Effector memory CD8-positive, alpha-beta T cell (primary cell): ENCODE measurements at regions not wholly inside any gene's neighbourhood (a gene's known extent, or its start where the extent isn't known, plus 50 kb on each side); places are given as distances from the start of the nearest gene placed in this dataset.
"Not testable (repeated sequence)": the region's sequence is repeated elsewhere in the genome, so short reads cannot be mapped to it uniquely, and the experiment has no call there.

ENCODE experiments used
- ATAC-seq: fragments of 150-1000 bp; cut with Tn5 transposase; replicated peaks from 2 replicates; pipeline ENCODE4 v1.10.0; 2021; ENCODE audit warnings: mild to moderate bottlenecking, moderate library complexity
- DNase-seq, 3 experiments: peaks; one replicate each; pipeline ENCODE4 v3.0.0; 2021
- H3K27ac Mint-ChIP-seq, 2 donors: one replicate each; pipeline ENCODE4 v1.8.0; 2022; ENCODE audit warnings: mild to moderate bottlenecking in 2 of 2, mixed read lengths in 2 of 2, moderate library complexity in 2 of 2
- H3K27me3 Mint-ChIP-seq, 2 donors: one replicate each; pipeline ENCODE4 v1.8.0; 2022; ENCODE audit warnings: mixed read lengths in 2 of 2
- H3K36me3 Mint-ChIP-seq: one replicate; pipeline ENCODE4 v1.8.0; 2022; ENCODE audit warnings: mild to moderate bottlenecking, moderate library complexity, mixed read lengths; ENCODE audit not compliant: insufficient read depth
- H3K4me1 Mint-ChIP-seq, 2 donors: one replicate each; pipeline ENCODE4 v1.8.0; 2022; ENCODE audit warnings: low read depth in 2 of 2, mixed read lengths in 2 of 2
- H3K4me3 Mint-ChIP-seq, 2 donors: one replicate each; pipeline ENCODE4 v1.8.0; 2022; ENCODE audit warnings: mild to moderate bottlenecking in 2 of 2, mixed read lengths in 2 of 2, moderate library complexity in 2 of 2
- H3K9me3 Mint-ChIP-seq, 2 donors: one replicate each; pipeline ENCODE4 v1.8.0; 2022; ENCODE audit warnings: mixed read lengths in 2 of 2

DNA sequence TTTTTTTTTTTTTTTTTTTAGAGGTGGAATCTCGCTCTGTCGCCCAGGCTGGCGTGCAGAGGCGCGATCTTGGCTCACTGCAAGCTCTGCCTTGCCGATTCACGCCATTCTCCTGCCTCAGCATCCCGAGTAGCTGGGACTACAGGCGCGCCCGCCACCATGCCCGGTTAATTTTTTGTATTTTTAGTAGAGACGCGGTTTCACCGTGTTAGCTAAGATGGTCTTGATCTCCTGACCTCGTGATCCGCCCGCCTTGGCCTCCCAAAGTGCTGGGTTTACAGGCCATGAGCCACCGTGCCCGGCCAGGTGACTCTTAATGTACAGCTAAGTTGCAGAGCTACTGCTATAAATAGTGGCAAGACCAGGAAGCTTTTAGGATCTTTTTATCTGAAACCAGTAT is 434.9 kb upstream of the MEF2C start:
- not testable (repeated sequence) for H3K9me3 Mint-ChIP-seq, H3K27me3 Mint-ChIP-seq, ATAC-seq, H3K36me3 Mint-ChIP-seq, H3K4me1 Mint-ChIP-seq, DNase-seq, H3K27ac Mint-ChIP-seq, H3K4me3 Mint-ChIP-seq

DNA sequence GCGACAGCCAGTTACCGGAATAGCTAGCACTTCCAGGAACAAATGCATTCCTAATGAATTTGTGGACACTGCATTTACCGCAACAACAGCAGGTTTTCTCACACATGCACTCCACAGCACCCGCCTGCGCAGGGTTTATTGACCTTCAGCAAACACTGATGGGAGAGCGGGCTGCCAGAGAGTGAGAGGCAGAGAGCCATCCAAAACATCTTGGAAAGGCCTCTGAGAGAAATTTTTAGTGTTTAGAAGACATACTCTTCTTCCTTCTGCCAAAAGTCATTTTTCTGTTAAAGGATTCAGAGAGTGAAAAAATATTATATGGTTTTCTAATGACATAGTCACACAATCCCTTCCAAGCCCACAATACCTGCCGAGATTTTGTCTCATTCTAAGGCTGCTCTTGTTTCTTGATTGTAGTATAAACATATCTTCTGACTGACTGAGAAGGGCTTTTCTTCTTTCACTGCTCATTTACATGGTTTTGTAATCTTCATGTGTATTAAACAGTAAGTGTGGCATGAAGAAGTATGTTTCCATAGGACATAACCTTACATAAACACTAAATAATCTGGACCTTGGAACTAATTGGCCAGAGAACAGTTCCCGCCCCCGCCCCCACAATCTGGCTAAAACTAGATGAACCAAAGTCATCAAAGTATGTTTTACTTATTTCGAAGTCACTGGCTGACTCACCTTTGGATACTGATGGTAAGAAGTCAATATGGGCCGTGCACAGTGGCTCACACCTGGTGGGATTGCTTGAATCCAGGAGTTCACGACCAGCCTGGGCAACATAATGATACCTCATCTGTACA is 432.5 kb upstream of the MEF2C start:
- Mint-ChIP-seq H3K4me3 (no peak overlapping the region), H3K36me3 (no peaks in the 10 kb centered on the region), H3K4me1 (no peaks in the 10 kb centered on the region), H3K27me3 (no peaks in the 10 kb centered on the region), H3K27ac (no peak overlapping the region), H3K9me3 (no peaks in the 10 kb centered on the region)
- DNase-seq: no peak
- ATAC-seq: no peak

DNA sequence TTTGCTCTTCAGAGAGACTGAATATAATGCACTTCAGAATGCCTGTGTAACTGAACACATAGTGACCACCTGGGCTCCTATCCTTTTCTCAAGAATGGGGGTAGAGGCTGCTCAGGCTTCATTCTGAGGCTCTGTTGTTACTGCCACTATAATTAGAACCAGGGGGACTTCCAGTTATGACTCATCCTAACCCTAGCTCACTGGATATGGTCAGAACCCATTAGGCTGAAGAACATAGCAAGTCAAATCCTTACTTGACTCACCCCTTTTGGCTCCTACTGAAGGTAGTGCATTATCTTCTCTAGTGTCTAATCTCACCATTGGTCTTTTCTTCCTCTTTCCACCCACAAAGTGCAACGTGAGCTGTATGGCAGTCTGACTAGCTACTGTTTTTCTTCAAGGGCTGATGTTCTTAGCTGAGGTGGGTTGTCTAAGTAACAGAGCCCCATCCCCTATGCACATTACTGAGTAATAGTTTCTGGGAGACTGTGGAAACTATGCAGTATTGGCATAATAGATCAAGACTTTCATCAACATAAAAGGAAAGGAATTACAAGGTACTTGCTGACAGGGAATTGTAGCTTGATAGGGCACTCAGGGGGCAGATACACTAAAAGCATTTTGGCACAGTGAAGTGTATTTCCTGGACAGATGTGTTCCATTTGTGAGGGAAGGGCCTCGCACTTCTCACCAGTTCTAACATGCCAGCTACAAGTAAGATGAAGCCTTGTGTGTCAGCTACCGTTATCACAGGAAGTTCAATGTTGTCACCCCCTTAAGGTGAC is 431.0 kb upstream of the MEF2C start:
- peaks cover 4 to 7% of the 10 kb centered on the region in 2 donors for H3K9me3 Mint-ChIP-seq
- no peaks in the 10 kb centered on the region for H3K27me3 Mint-ChIP-seq
- H3K4me3 Mint-ChIP-seq: no peak overlapping the region
- no peak overlapping the region for H3K27ac Mint-ChIP-seq
- no peaks in the 10 kb centered on the region for H3K4me1 Mint-ChIP-seq
- DNase-seq (no peak), ATAC-seq (peak; percentile 40)
- H3K36me3 Mint-ChIP-seq: no peaks in the 10 kb centered on the region

DNA sequence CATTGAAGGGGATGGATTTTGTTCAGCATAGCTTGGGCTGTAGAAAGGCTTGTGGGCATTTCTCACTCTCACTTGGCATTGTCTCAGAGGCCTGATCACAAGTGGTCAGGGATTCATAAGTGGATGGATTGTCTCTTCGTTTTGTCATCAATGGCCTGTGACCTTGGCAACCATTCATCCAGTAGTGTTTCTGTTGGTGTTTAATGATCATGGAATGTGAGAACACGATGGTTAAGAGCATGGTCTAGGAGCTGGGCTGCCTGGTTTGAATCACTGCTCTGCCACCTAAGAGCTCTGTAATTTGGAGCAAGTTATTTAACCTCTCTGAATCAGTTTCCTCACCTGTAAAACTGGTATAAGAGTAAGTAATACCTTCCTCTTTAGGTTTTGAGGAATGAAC is 430.1 kb upstream of the MEF2C start:
- ATAC-seq (no peak), DNase-seq (no peak)
- Mint-ChIP-seq H3K4me3 (no peak overlapping the region), H3K4me1 (no peaks in the 10 kb centered on the region), H3K27ac (no peak overlapping the region), H3K36me3 (no peaks in the 10 kb centered on the region), H3K9me3 (peaks cover 4 to 7% of the 10 kb centered on the region in 2 donors), H3K27me3 (no peaks in the 10 kb centered on the region)

DNA sequence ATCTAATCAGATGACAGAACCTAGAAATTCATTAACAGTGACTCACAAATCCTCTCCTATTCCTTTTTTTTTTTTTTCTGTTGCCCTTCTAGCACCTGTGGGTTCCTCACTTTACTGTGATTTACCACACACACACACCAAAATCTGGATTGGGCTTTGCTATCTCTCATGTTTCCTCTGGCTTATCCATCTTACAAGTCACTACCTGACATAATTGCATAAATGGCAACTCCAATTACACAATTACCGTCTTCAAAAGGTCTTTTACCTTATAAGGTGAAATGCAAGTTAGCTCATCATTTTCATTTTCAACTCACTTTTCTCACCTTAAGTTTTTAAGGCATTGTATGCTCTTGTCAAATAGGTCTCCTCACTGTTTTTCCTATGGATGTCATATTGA is 426.3 kb upstream of the MEF2C start:
- Mint-ChIP-seq H3K27me3 (no peaks in the 10 kb centered on the region), H3K4me1 (no peaks in the 10 kb centered on the region), H3K9me3 (peaks cover 5 to 7% of the 10 kb centered on the region in 2 donors), H3K36me3 (no peaks in the 10 kb centered on the region), H3K4me3 (no peak overlapping the region), H3K27ac (no peak overlapping the region)
- no peak for ATAC-seq
- no peak for DNase-seq

DNA sequence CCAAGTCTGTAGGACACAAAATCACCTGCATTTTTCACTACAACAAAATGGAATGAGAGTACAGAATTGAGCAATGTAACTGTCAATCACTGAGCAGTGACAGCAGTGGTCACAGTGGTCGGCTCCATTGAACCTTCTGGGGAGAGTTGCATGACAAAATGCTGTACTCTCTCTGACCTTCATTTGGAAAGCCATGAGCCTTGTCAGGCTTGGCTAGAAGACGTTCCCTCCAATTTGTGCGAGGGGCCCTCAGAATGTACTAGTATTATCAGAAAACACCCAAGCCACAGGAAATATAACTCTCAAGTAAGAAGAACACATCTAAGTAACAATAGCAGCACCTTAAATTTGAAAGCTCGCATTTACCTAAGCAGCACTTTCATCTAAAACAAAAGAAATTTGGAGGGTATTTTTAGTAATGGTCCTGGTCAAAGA is 425.6 kb upstream of the MEF2C start:
- H3K4me3 Mint-ChIP-seq: no peak overlapping the region
- no peaks in the 10 kb centered on the region for H3K36me3 Mint-ChIP-seq
- H3K27me3 Mint-ChIP-seq: no peaks in the 10 kb centered on the region
- no peak for DNase-seq
- no peak for ATAC-seq
- H3K27ac Mint-ChIP-seq: no peak overlapping the region
- no peaks in the 10 kb centered on the region for H3K4me1 Mint-ChIP-seq
- H3K9me3 Mint-ChIP-seq: peaks cover 5 to 7% of the 10 kb centered on the region in 2 donors

DNA sequence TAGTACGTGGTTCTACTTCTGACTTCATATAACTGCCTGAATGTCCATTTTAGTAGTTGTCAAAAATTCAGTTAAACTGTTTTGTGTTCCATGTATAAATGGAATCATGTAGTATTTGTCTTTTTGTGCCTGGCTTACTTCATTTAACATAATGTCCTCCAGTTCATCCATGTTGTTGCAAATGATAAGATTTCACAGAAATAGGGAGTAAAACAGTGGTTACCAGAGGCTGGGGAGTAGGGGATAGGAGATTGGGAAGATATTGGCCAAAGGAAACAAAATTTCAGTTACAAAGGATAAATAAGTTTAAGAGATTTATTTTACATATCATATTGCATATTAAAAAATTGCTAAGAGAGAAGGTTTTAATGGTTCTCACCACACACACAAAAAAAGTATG is 425.0 kb upstream of the MEF2C start:
- no peak for DNase-seq
- H3K4me1 Mint-ChIP-seq: no peaks in the 10 kb centered on the region
- no peaks in the 10 kb centered on the region for H3K27me3 Mint-ChIP-seq
- H3K36me3 Mint-ChIP-seq: no peaks in the 10 kb centered on the region
- H3K4me3 Mint-ChIP-seq: no peak overlapping the region
- H3K9me3 Mint-ChIP-seq: peaks cover 5 to 7% of the 10 kb centered on the region in 2 donors
- H3K27ac Mint-ChIP-seq: no peak overlapping the region
- ATAC-seq: no peak

DNA sequence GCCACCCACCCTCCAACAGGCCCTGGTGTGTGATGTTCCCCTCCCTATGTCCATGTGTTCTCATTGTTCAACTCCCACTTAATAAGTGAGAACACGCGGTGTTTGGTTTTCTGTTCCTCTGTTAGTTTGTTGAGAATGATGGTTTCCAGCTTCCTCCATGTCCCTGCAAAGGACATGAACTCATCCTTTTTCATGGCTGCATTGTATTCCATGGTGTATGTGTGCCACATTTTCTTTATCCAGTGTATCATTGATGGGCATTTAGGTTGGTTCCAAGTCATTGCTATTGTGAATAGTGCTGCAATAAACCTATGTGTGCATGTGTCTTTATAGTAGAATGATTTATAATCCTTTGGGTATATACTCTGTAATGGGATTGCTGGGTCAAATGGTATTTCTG is 424.2 kb upstream of the MEF2C start:
- not testable (repeated sequence) for H3K4me3 Mint-ChIP-seq, H3K27ac Mint-ChIP-seq, H3K27me3 Mint-ChIP-seq, H3K36me3 Mint-ChIP-seq, ATAC-seq, H3K4me1 Mint-ChIP-seq, DNase-seq, H3K9me3 Mint-ChIP-seq

DNA sequence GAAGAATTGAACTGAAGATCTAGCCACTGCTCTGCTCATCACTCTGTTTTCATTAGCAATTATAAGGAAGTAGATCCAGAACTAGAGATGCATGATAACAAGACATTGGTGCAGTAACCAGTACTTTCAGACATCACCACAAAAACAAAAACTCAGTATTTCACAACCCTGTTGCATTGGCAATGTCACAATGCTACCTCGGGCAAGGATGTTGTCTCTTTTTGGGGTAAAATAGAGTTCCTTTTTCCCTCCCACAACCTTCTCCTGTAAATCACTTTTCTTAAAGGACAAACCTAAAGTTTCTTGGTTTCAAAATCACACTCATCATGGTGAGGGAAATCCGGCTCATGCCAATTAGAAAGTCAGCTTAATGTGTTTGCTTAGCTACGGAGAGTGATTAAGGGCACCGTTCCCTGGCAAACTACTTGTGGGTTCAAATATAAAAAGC is 420.1 kb upstream of the MEF2C start:
- no peaks in the 10 kb centered on the region for H3K36me3 Mint-ChIP-seq
- no peak overlapping the region for H3K27ac Mint-ChIP-seq
- H3K27me3 Mint-ChIP-seq: no peaks in the 10 kb centered on the region
- ATAC-seq: no peak
- no peak for DNase-seq
- no peaks in the 10 kb centered on the region for H3K4me1 Mint-ChIP-seq
- H3K9me3 Mint-ChIP-seq: peaks cover 0 to 4% of the 10 kb centered on the region in 2 donors
- H3K4me3 Mint-ChIP-seq: no peak overlapping the region

DNA sequence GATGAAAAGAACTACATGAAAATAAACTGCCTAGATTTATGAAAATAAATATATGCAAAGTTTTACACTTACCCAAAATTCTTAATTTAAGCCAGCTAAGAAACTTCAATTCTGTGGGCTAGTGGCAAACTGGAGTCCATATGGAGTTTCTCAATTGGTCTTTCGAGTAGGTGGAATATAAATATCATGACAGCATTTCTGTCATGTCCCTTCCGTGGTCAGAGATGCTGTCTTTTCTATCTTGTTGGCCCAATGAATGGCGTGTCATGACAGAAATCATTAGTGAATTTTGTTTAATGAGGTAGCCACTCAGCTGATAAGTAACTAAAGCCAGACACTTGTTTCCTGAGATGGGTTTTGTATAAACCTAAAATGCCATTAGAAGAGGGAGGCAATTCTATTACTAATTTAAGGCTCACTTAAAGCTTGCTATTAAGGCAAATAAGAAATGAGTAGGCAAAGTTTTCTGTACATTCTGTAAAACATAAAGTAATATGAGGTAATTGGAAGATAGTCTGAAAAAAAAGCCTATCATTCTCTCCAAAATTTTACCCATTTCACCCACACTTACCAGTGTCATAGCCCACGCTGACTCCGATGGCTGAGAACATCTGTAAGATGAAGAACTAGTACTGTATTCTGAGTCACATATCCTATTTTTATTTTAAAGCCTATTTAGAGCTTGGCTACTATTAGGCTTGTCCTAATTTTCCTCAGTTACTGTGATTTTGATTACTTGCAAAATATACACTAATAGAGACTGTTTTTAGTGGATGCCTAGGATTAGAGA is 419.3 kb upstream of the MEF2C start:
- Mint-ChIP-seq H3K36me3 (no peaks in the 10 kb centered on the region), H3K27me3 (no peaks in the 10 kb centered on the region), H3K27ac (no peak overlapping the region), H3K4me3 (no peak overlapping the region), H3K4me1 (no peaks in the 10 kb centered on the region), H3K9me3 (peaks cover 0 to 3% of the 10 kb centered on the region in 2 donors)
- DNase-seq (no peak), ATAC-seq (no peak)

DNA sequence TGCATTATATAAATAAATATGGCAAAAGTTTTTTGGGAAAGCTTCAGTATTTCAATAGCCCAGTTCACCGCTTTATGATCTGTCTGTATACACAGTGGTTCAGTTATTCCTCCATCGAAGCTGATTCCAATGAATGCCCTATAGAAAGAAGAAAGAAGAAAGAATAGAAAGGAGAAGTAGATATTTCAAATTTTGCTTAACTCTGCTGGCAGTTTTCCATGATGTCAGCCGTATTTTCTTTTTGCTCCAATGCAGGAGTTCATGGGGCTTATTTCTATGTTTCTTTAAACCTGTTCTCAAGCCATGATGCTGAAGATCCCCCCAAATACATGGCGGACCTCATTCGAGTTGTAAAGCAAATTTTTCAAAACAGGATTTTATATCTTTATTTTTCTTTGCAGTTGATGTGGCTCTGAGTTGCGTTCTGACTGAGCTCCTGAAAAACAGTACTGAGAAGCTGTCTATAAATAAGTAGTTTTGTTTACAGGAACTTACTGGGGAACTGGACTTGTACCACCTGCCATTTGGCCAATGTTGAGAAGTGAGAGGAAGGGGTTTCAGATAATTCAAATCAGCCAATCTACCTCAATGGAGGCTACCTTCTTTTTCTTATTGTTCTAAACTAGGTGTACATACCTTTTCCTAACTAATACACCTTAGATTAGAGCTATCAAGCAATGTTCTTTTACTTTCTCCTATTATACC is 418.5 kb upstream of the MEF2C start:
- Mint-ChIP-seq H3K4me1 (no peaks in the 10 kb centered on the region), H3K27ac (no peak overlapping the region), H3K4me3 (no peak overlapping the region)

DNA sequence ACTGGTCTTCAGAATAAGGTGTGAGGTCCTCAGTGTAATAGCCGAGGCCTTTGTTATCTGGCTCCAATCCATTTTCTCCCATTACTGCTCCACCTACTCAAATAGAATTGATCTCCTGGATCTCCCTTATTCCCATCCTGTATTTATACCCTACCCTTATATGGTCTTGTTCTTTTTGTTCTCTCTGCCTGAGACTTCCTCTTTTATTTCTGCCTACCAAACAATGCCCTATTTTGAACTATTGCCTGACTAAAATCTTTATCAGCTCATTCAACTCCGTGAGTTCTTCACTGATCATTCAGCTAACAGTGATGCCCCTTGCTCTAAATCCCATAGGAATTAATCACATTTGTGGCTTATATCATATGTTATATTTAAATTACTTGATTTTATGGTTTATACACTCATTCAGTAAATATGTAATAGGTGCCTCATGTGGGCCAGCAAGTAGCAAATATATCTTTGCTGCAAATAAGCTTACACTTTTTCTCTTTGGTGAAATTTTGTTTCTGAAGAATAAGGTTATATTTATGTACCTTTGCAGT is 417.5 kb upstream of the MEF2C start:
- no peaks in the 10 kb centered on the region for H3K27me3 Mint-ChIP-seq
- ATAC-seq: no peak
- H3K4me1 Mint-ChIP-seq: no peaks in the 10 kb centered on the region
- H3K9me3 Mint-ChIP-seq: peaks cover 0 to 3% of the 10 kb centered on the region in 2 donors
- H3K27ac Mint-ChIP-seq: no peak overlapping the region
- no peak overlapping the region for H3K4me3 Mint-ChIP-seq
- no peak for DNase-seq
- H3K36me3 Mint-ChIP-seq: no peaks in the 10 kb centered on the region

More for the DNA sequence above, 418.5 kb upstream of the MEF2C start:
- Mint-ChIP-seq H3K27me3 (no peaks in the 10 kb centered on the region), H3K36me3 (no peaks in the 10 kb centered on the region), H3K9me3 (peaks cover 0 to 3% of the 10 kb centered on the region in 2 donors)
- no peak for ATAC-seq
- DNase-seq: no peak

DNA sequence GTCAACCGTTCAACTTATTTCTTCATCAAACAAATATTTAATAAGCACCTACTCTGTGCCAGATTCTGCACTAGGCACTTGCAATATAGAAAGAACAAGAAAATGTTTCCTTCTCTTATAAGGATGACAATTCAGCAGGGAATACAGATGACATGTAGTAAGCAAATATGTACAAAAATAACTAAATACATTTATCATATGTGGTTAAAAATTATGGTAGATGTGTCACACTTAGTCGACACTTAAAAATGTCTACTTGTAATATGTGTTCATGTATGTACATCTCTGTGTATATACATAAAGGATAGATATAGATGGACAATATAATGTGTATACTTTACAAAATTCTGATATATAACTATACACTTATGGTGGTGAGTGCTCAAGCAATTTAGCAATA is 417.0 kb upstream of the MEF2C start:
- H3K27me3 Mint-ChIP-seq: no peaks in the 10 kb centered on the region
- no peaks in the 10 kb centered on the region for H3K4me1 Mint-ChIP-seq
- no peak overlapping the region for H3K4me3 Mint-ChIP-seq
- H3K9me3 Mint-ChIP-seq: peaks cover 0 to 3% of the 10 kb centered on the region in 2 donors
- DNase-seq: no peak
- ATAC-seq: no peak
- no peaks in the 10 kb centered on the region for H3K36me3 Mint-ChIP-seq
- no peak overlapping the region for H3K27ac Mint-ChIP-seq
